Cardiac muscle cell (in vitro differentiated cells and primary cell): ENCODE measurements at regions not wholly inside any gene's neighbourhood (a gene's known extent, or its start where the extent isn't known, plus 50 kb on each side); places are given as distances from the start of the nearest gene placed in this dataset.

ENCODE experiments used
- DNase-seq, 2 donors: peaks; one replicate each; pipeline versions ENCODE4 v3.0.0 to v3.0.0-alpha.2; 2010 to 2017; ENCODE audit warnings: low read depth in 1 of 2, low spot score in 1 of 2
- H3K27ac ChIP-seq: fragments of 200-600 bp; sonication (generic); 2 replicates; pipeline ENCODE4 v1.5.1; 2016
- H3K27me3 ChIP-seq: fragments of 200-600 bp; sonication (generic); 2 replicates; pipeline ENCODE4 v1.6.0; 2016; ENCODE audit warnings: control low read depth
- H3K36me3 ChIP-seq: fragments of 200-600 bp; sonication (generic); 2 replicates; pipeline ENCODE4 v1.5.1; 2016; ENCODE audit warnings: control low read depth
- H3K4me1 ChIP-seq: fragments of 200-600 bp; sonication (generic); 2 replicates; pipeline ENCODE4 v1.8.1; 2017; ENCODE audit warnings: low read depth, mild to moderate bottlenecking, mixed run types
- H3K4me3 ChIP-seq: fragments of 200-600 bp; sonication (generic); 2 replicates; pipeline ENCODE4 v1.5.1; 2016; ENCODE audit warnings: mild to moderate bottlenecking
- H3K9me3 ChIP-seq: fragments of 200-600 bp; sonication (generic); 2 replicates; pipeline ENCODE4 v1.5.1; 2017; ENCODE audit warnings: low read depth, mild to moderate bottlenecking, control low read depth
- CTCF ChIP-seq: IDR thresholded peaks from 2 replicates; pipeline ENCODE4 v1.5.1; 2012; ENCODE audit warnings: low read depth, mild to moderate bottlenecking, low read length

GRCh38 chr7:24192053-24192452, 91.9 kb upstream of the NPY start:
- no peak for DNase-seq
- Histone ChIP-seq H3K4me3 (no peak overlapping the region), H3K27me3 (no peaks in the 10 kb centered on the region), H3K4me1 (no peaks in the 10 kb centered on the region), H3K36me3 (no peaks in the 10 kb centered on the region), H3K27ac (no peak overlapping the region), H3K9me3 (no peaks in the 10 kb centered on the region)
- TF ChIP-seq CTCF, result no peak

GRCh38 chr7:24192691-24193090, 91.3 kb upstream of the NPY start:
- no peaks in the 10 kb centered on the region for H3K27me3 ChIP-seq
- TF ChIP-seq CTCF, result no peak

GRCh38 chr7:24197852-24198251, 86.1 kb upstream of the NPY start:
- Histone ChIP-seq H3K4me1 (peaks cover 30% of the 10 kb centered on the region), H3K4me3 (no peak overlapping the region), H3K9me3 (no peaks in the 10 kb centered on the region), H3K27me3 (no peaks in the 10 kb centered on the region), H3K36me3 (no peaks in the 10 kb centered on the region), H3K27ac (no peak overlapping the region)
- DNase-seq, result no peak
- TF ChIP-seq CTCF, result no peak

More at GRCh38 chr7:24192691-24193090, 91.3 kb upstream of the NPY start:
- H3K4me3 ChIP-seq, result no peak overlapping the region
- no peak for DNase-seq
- H3K4me1 ChIP-seq, result no peaks in the 10 kb centered on the region
- H3K36me3 ChIP-seq, result no peaks in the 10 kb centered on the region
- no peak overlapping the region for H3K27ac ChIP-seq
- H3K9me3 ChIP-seq, result no peaks in the 10 kb centered on the region

DNA sequence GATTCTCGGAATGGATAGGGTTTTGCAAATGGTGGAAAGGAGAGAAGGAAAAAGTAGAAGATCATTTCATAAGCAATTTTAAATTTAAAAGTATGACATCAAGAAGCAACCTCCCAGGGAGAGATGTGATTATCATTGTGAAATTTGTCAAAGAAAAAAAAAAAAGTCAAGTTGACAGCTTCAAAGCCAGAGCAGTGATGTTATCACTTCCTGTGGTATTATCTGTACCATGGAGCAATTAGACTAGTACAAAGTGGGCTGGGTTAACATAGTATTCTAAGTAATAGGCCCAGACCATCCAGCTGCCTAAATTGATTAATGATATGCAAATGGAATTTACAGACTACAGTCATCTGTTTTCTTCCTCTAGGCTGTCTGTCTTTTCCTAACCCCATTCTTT, 84.0 kb upstream of the NPY start:
- no peak overlapping the region for H3K27ac ChIP-seq
- no peak for TF ChIP-seq CTCF
- no peaks in the 10 kb centered on the region for H3K9me3 ChIP-seq
- H3K4me3 ChIP-seq, result no peak overlapping the region
- DNase-seq, result no peak
- peaks cover 31% of the 10 kb centered on the region for H3K4me1 ChIP-seq
- H3K36me3 ChIP-seq, result no peaks in the 10 kb centered on the region
- H3K27me3 ChIP-seq, result no peaks in the 10 kb centered on the region

DNA sequence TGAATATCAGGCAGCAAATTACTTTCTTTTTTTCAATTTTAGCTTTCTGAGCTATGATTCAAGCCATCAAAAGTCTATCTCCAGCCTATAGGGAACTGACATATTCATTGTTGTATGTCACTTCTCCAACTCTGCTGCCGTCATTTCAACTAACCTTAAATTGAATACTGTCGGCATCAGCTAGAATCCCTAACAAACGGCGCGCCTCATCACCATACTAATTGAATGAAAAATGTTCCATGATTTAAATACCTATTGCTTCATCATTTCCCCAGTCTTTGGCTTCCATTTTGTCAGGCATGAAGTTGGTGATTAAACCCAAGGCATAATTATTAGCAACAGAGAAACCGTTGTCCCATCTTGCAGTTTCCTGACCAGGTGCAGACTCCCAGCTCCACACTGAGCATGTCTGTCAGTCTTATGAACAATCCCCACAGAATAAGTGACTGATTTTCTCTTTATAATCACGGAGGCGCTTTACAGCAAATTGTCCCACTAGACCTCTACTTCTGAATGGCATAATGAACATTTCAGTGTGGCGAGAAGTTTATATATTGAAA, 83.5 kb upstream of the NPY start:
- Histone ChIP-seq H3K27me3 (no peaks in the 10 kb centered on the region), H3K4me1 (peaks cover 31% of the 10 kb centered on the region), H3K9me3 (no peaks in the 10 kb centered on the region), H3K36me3 (no peaks in the 10 kb centered on the region), H3K27ac (peak overlapping the region; percentile 24), H3K4me3 (no peak overlapping the region)
- TF ChIP-seq CTCF, result no peak
- no peak for DNase-seq

DNA sequence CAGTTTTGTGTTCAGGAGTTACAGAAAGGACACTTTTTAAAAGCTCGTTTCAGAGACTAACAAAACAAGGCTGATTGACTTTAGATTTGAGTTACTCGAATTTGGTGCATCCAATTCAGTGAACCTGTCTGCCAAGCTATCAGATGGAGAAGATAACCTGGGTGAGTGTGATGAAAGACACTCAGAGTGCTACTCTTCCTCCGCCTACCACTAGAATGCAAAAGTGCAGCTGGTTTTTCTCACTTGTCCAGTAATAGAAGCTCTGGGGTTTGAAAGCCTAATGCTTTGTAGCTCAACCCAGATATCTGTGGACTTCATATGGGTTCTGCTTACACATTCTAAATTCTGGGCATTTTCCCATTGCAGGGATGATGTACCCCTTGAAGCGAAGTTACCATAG, 82.8 kb upstream of the NPY start:
- Histone ChIP-seq H3K27ac (peak overlapping the region; percentile 24), H3K9me3 (no peaks in the 10 kb centered on the region), H3K4me1 (peaks cover 31% of the 10 kb centered on the region), H3K36me3 (no peaks in the 10 kb centered on the region), H3K4me3 (no peak overlapping the region), H3K27me3 (no peaks in the 10 kb centered on the region)
- no peak for TF ChIP-seq CTCF
- peak in 1 of 2 donors; percentile 68 for DNase-seq
